Activated B cell treated with CpG ODN at 0.5 μM for 24 hours (primary cell): ENCODE measurements at regions not wholly inside any gene's neighbourhood (a gene's known extent, or its start where the extent isn't known, plus 50 kb on each side); places are given as distances from the start of the nearest gene placed in this dataset.

Experiments
- ATAC-seq: fragments of 200-7000 bp; cut with Tn5 transposase; one replicate; pipeline ENCODE4 v1.10.0; 2021; ENCODE audit warnings: low read depth, mild to moderate bottlenecking, moderate library complexity
- CTCF ChIA-PET: fragments of 350-600 bp; sonication (Branson Sonifier 250); formaldehyde crosslinking; loops from one replicate; lab custom pipeline; 2021; ENCODE audit warnings: antibody characterized with exemption; lab: Charles Lee
- POLR2A ChIA-PET: fragments of 350-600 bp; sonication (Branson Sonifier 250); formaldehyde crosslinking; loops from one replicate; lab custom pipeline; 2021; ENCODE audit warnings: antibody characterized with exemption; lab: Charles Lee
- DNase-seq: peaks from one replicate; pipeline ENCODE4 v3.0.0; 2022
- H3K27ac Mint-ChIP-seq: one replicate; pipeline ENCODE4 v1.8.0; 2020; ENCODE audit warnings: mixed read lengths
- H3K27me3 Mint-ChIP-seq: one replicate; pipeline ENCODE4 v1.8.0; 2021; ENCODE audit warnings: mixed read lengths
- H3K36me3 Mint-ChIP-seq: one replicate; pipeline ENCODE4 v1.8.0; 2021; ENCODE audit warnings: low read depth, mixed read lengths
- H3K4me1 Mint-ChIP-seq: one replicate; pipeline ENCODE4 v1.8.0; 2021; ENCODE audit warnings: mixed read lengths
- H3K4me3 Mint-ChIP-seq: one replicate; pipeline ENCODE4 v1.8.0; 2020; ENCODE audit warnings: mild to moderate bottlenecking, mixed read lengths
- H3K9me3 Mint-ChIP-seq: one replicate; pipeline ENCODE4 v1.8.0; 2020; ENCODE audit warnings: mixed read lengths
- CTCF ChIP-seq: fragments of 200-600 bp; IDR thresholded peaks from one replicate; pipeline ENCODE4 v1.8.0; 2022; ENCODE audit warnings: antibody characterized with exemption, mild to moderate bottlenecking
- intact Hi-C: fragments of 100-400 bp; cut with micrococcal nuclease; formaldehyde crosslinking; loops from one replicate; pipeline ENCODE4 v1.15.1; 2024

GRCh38 chr21:31491617-31492016, 147.6 kb upstream of the TIAM1 start:
- DNase-seq: no peak
- ATAC-seq: no peak
- POLR2A ChIA-PET: no interaction called here
- H3K4me3 Mint-ChIP-seq: no peak overlapping the region
- H3K36me3 Mint-ChIP-seq: no peaks in the 10 kb centered on the region
- no peaks in the 10 kb centered on the region for H3K27me3 Mint-ChIP-seq
- H3K9me3 Mint-ChIP-seq: no peaks in the 10 kb centered on the region
- TF ChIP-seq CTCF: no peak
- CTCF ChIA-PET: no interaction called here
- no peaks in the 10 kb centered on the region for H3K4me1 Mint-ChIP-seq
- no peak overlapping the region for H3K27ac Mint-ChIP-seq
- intact Hi-C loops: no loop called here

GRCh38 chr21:31490443-31490842, 146.4 kb upstream of the TIAM1 start:
- no peak overlapping the region for H3K4me3 Mint-ChIP-seq
- ChIA-PET CTCF (no interaction called here), POLR2A (no interaction called here)
- H3K4me1 Mint-ChIP-seq: no peaks in the 10 kb centered on the region
- no peak for TF ChIP-seq CTCF
- ATAC-seq: no peak
- H3K9me3 Mint-ChIP-seq: peaks cover 3% of the 10 kb centered on the region
- intact Hi-C loops: no loop called here
- DNase-seq: no peak
- H3K36me3 Mint-ChIP-seq: no peaks in the 10 kb centered on the region
- no peaks in the 10 kb centered on the region for H3K27me3 Mint-ChIP-seq
- no peak overlapping the region for H3K27ac Mint-ChIP-seq

GRCh38 chr21:31489726-31490125, 145.7 kb upstream of the TIAM1 start:
- no peaks in the 10 kb centered on the region for H3K4me1 Mint-ChIP-seq
- CTCF ChIA-PET: no interaction called here
- intact Hi-C loops: no loop called here

GRCh38 chr21:31489014-31489413, 145.0 kb upstream of the TIAM1 start:
- Mint-ChIP-seq H3K27ac (no peak overlapping the region), H3K36me3 (no peaks in the 10 kb centered on the region), H3K4me3 (no peak overlapping the region), H3K27me3 (no peaks in the 10 kb centered on the region), H3K9me3 (peaks cover 7% of the 10 kb centered on the region), H3K4me1 (no peaks in the 10 kb centered on the region)
- CTCF ChIA-PET: no interaction called here
- no peak for ATAC-seq
- POLR2A ChIA-PET: no interaction called here
- no peak for TF ChIP-seq CTCF
- DNase-seq: no peak
- intact Hi-C loops: no loop called here

More at GRCh38 chr21:31489726-31490125, 145.7 kb upstream of the TIAM1 start:
- H3K9me3 Mint-ChIP-seq: peaks cover 7% of the 10 kb centered on the region
- TF ChIP-seq CTCF: no peak
- ATAC-seq (no peak), DNase-seq (no peak)
- H3K4me3 Mint-ChIP-seq: no peak overlapping the region
- no peaks in the 10 kb centered on the region for H3K27me3 Mint-ChIP-seq
- H3K36me3 Mint-ChIP-seq: no peaks in the 10 kb centered on the region
- POLR2A ChIA-PET: no interaction called here
- H3K27ac Mint-ChIP-seq: no peak overlapping the region

- intact Hi-C loops: no loop called here
- ATAC-seq (no peak), DNase-seq (no peak)
- Mint-ChIP-seq H3K4me3 (no peak overlapping the region), H3K27me3 (no peaks in the 10 kb centered on the region), H3K27ac (no peak overlapping the region), H3K4me1 (no peaks in the 10 kb centered on the region), H3K36me3 (no peaks in the 10 kb centered on the region), H3K9me3 (peaks cover 16% of the 10 kb centered on the region)
- CTCF ChIA-PET: no interaction called here
- POLR2A ChIA-PET: no interaction called here
- no peak for TF ChIP-seq CTCF
These were observed 140.2 kb upstream of the TIAM1 start for GRCh38 chr21:31484219-31484618.
